ENCODE measurements at regions not wholly inside any gene's neighbourhood (a gene's known extent, or its start where the extent isn't known, plus 50 kb on each side); places are given as distances from the start of the nearest gene placed in this dataset.

DNA sequence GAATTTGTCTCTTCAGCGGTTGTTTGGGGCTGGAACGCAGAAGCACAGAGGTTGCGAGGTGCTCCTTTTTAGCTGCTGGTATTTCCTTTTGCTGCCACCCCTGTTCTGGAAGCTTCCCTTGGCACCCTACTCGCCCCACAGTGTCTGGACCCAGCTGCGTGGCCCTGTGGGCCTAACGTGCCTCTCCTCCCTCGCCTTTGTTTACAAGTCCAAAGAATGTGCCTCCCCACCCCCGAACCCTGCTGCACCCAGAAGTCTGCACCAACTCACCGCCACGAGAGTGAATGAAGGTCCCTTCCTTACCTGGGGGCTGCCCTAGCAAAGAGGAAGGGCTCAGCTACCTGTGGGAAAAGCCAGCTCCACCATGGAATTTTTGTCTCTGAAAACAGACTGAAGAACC, 139.7 kb upstream of the RPS6KA2 start:
- TF ChIP-seq ZNF274 (IDR thresholded peaks at IDR 0.05; ENCODE audit: low read length) (no peak), ZNF274 (tag by site-specific recombination; IDR thresholded peaks at IDR 0.05; ENCODE audit: borderline replicate concordance) (no peak), ZNF211 (tag by site-specific recombination; IDR thresholded peaks at IDR 0.05; ENCODE audit: low read depth) (no peak), CTCF (tag by site-specific recombination; IDR thresholded peaks at IDR 0.05) (no peak), ZNF664 (tag by site-specific recombination; IDR thresholded peaks at IDR 0.05) (no peak), GLIS2 (tag by site-specific recombination; IDR thresholded peaks at IDR 0.05) (no peak), ZFP37 (tag by site-specific recombination; IDR thresholded peaks at IDR 0.05) (no peak), YY1 (tag by site-specific recombination; IDR thresholded peaks at IDR 0.05) (no peak), ZNF777 (tag by site-specific recombination; IDR thresholded peaks at IDR 0.05; ENCODE audit: borderline replicate concordance) (no peak), ZNF350 (tag by site-specific recombination; IDR thresholded peaks at IDR 0.05) (no peak), KLF16 (tag by site-specific recombination; IDR thresholded peaks at IDR 0.05) (no peak), MYNN (tag by site-specific recombination; IDR thresholded peaks at IDR 0.05; ENCODE audit: borderline replicate concordance) (no peak)

Data from HEK293 (cell line).